GM12865 (cell line): ENCODE measurements at regions not wholly inside any gene's neighbourhood (a gene's known extent, or its start where the extent isn't known, plus 50 kb on each side); places are given as distances from the start of the nearest gene placed in this dataset.
"Not testable (repeated sequence)": the region's sequence is repeated elsewhere in the genome, so short reads cannot be mapped to it uniquely, and the experiment has no call there.

Experiments
- DNase-seq: peaks from one replicate; pipeline ENCODE4 v3.0.0; 2010; ENCODE audit warnings: low read depth
- H3K4me3 ChIP-seq: 2 replicates; pipeline ENCODE4 v1.5.1; 2011; ENCODE audit warnings: mild to moderate bottlenecking, low read depth, low read length, control low read depth
- TF ChIP-seq, protein P1 (sequence below): IDR thresholded peaks from 2 replicates; pipeline ENCODE4 v1.5.1; 2011; ENCODE audit warnings: low read length, control low read depth, low read depth, inconsistent platforms; ENCODE audit not compliant: insufficient read depth; ENCODE audit errors: missing control alignments

- TF ChIP-seq, protein P1, sequence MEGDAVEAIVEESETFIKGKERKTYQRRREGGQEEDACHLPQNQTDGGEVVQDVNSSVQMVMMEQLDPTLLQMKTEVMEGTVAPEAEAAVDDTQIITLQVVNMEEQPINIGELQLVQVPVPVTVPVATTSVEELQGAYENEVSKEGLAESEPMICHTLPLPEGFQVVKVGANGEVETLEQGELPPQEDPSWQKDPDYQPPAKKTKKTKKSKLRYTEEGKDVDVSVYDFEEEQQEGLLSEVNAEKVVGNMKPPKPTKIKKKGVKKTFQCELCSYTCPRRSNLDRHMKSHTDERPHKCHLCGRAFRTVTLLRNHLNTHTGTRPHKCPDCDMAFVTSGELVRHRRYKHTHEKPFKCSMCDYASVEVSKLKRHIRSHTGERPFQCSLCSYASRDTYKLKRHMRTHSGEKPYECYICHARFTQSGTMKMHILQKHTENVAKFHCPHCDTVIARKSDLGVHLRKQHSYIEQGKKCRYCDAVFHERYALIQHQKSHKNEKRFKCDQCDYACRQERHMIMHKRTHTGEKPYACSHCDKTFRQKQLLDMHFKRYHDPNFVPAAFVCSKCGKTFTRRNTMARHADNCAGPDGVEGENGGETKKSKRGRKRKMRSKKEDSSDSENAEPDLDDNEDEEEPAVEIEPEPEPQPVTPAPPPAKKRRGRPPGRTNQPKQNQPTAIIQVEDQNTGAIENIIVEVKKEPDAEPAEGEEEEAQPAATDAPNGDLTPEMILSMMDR: no peak
- no peak for DNase-seq
- H3K4me3 ChIP-seq: no peak overlapping the region
These were observed 125.5 kb upstream of the JADE1 start for GRCh38 chr4:128684016-128684415.

- TF ChIP-seq, protein P1: no peak
- H3K4me3 ChIP-seq: no peak overlapping the region
- DNase-seq: no peak
These were observed 126.4 kb upstream of the JADE1 start for GRCh38 chr4:128682942-128683666.

GRCh38 chr4:128676095-128676494, 133.4 kb upstream of the JADE1 start:
- TF ChIP-seq, protein P1: no peak
- no peak for DNase-seq
- no peak overlapping the region for H3K4me3 ChIP-seq

DNA sequence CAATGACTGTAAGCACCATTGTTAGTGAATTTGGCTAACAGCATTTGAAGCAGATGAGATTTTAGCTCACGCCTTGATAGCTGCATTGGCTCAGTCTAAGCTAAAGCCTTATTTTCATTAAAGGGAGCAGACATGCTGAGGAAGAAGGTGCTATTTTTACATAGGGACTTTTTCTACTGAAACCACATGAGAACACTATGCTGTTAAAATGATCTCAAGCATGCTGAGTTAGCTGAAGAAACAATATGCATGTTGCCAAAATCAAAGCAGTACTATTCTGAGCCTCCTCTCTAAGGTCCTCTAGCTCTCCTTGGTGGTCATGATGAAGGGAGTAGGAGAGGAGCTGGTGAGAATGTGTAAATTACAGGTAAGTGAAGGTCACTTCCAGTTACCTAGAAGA, 134.4 kb upstream of the JADE1 start:
- H3K4me3 ChIP-seq: peak overlapping the region; percentile 17; the same call in 1 of the 2 replicates
- DNase-seq: peak; percentile 84
- TF ChIP-seq, protein P1: peak; percentile 9

DNA sequence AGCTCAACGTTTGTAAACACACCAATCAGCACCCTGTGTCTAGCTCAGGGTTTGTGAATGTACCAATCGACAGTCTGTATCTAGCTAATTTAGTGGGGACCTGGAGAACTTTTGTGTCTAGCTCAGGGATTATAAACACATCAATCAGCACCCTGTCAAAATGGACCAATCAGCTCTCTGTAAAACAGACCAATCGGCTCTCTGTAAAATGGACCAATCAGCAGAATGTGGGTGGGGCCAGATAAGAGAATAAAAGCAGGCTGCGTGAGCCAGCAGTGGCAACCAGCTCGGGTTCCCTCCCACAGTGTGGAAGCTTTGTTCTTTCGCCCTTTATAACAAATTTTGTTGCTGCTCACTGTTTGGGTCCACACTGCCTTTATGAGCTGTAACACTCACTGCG, 136.3 kb upstream of the JADE1 start:
- not testable (repeated sequence) for DNase-seq, H3K4me3 ChIP-seq

DNA sequence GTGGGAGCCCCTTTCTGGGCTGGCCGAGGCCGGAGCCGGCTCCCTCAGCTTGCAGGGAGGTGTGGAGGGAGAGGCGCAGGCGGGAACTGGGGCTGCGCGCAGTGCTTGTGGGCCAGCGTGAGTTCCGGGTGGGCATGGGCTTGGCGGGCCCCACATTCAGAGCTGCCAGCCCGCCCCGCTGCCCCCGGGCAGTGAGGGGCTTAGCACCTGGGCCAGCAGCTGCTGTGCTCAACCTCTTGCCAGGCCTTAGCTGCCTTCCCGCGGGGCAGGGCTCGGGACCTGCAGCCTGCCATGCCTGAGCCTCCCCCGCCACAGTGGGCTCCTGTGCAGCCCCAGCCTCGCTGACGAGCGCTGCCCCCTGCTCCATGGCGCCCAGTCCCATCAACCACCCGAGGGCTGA, 136.9 kb upstream of the JADE1 start:
- H3K4me3 ChIP-seq, DNase-seq: not testable (repeated sequence)

DNA sequence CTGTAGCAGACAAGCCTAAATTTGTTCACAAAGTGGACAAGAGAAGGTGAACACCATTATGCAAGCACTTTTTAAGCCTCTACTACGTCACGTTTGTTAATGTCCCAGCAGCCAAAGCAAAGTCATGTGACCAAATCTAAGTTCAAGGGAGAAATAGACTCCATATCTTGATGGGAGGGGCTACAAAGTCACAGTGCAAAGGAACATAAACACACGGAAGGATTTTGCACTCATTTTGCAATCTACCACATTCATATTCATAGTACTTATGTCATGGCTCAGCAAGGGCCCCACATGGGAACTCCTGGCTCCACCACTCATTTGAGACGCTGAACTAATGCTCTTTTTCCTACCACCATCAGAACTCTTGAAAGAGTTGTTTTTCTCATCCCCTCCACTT, 139.0 kb upstream of the JADE1 start:
- TF ChIP-seq, protein P1: no peak
- no peak overlapping the region for H3K4me3 ChIP-seq
- peak; percentile 44 for DNase-seq

DNA sequence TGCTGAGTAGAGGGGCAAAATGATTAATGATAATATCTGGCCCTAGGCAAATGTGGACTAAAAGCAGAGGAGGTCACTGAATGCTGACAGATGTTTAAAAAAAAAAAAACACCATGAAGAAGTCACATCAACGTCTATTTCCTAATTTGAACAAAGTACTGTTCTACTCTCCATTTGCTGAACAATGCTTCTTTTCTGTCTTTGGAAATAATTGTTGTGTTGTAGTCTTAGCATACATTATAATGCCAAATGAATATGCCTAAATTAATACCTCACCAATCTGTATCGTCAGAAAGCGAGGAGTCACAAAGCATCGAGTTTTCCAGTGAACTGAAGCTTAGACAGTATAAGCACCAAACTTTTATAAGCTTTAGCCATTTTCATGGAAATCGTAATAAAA, 140.9 kb upstream of the JADE1 start:
- no peak overlapping the region for H3K4me3 ChIP-seq
- TF ChIP-seq, protein P1: no peak
- no peak for DNase-seq
